GM12892 (cell line): ENCODE measurements at regions not wholly inside any gene's neighbourhood (a gene's known extent, or its start where the extent isn't known, plus 50 kb on each side); places are given as distances from the start of the nearest gene placed in this dataset.

Source experiments
- DNase-seq: peaks from one replicate; pipeline ENCODE4 v3.0.0; 2011; ENCODE audit not compliant: insufficient read length
- FAIRE-seq: peaks from 2 replicates; lab custom pipeline; 2011; peaks lifted over from hg19 to GRCh38; lab: Jason Lieb, UNC
- POLR2A ChIP-seq: IDR thresholded peaks from 2 replicates; pipeline ENCODE4 v1.6.1; 2011; ENCODE audit warnings: low read depth, low read length, control low read depth
- POLR2AphosphoS5 ChIP-seq: IDR thresholded peaks from 2 replicates; pipeline ENCODE4 v1.6.1; 2011; ENCODE audit warnings: low read depth, low read length, control low read depth
- TAF1 ChIP-seq: IDR thresholded peaks from 2 replicates; pipeline ENCODE4 v1.6.1; 2011; ENCODE audit warnings: low read depth, mild to moderate bottlenecking, control low read depth, low read length, borderline replicate concordance

DNA sequence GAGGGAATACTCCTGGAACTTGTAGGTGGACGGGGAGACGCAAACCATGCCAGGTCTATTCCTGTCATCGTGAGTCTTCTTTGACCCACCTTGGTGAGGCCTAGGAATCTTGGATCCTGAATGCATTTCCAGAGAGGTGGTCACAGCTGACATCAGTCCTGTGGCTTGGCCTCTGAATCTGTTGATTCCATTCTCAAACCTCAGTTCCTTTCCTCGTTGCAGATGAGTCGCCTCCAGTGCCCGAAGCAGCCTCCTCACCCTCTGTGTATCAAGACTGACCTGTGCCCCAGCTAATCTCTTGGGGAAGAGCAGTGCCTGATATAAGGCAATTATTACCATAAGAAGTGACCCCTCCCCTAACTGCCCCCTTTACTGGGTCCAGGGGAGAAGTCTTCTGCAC is 118.1 kb downstream of the SMIM20 start:
- TF ChIP-seq TAF1, result no peak
- FAIRE-seq (no peak), DNase-seq (no peak)

DNA sequence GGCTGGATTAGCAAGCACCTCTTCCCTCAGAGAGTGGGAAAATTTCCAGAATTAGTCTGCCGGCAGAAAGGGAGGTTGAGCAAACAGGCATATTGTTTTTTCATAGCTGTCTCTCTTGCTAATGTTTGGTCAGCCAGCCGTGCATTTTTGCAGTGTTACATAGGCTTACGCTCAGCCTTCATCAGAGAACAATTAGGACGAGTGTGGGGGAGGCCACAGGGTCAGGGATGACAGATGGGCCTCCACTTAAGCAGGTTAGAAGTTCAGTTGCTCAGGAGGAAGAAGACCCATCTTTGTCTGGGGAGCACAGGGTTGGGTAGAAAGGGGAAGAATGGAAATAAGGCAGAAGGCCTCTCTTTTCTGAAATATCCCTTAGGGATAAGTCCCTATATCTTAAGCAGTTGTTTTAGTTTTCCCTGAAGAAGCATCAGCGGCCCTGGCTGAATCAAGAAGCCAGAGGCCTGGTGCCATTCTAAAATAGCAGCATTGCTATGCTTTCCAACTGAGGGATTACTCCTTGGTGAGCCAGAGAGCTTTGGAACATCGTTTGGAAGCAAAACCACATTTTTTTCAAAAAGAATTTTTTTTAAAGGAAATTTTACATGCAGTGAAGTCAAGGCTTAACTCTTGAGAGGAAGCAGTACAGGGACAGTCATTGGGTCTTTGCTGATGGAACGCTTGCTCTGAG is 118.8 kb downstream of the SMIM20 start:
- no peak for TF ChIP-seq POLR2A
- no peak for TF ChIP-seq POLR2AphosphoS5
- TF ChIP-seq TAF1, result no peak
- FAIRE-seq (peak; percentile 5), DNase-seq (no peak)

DNA sequence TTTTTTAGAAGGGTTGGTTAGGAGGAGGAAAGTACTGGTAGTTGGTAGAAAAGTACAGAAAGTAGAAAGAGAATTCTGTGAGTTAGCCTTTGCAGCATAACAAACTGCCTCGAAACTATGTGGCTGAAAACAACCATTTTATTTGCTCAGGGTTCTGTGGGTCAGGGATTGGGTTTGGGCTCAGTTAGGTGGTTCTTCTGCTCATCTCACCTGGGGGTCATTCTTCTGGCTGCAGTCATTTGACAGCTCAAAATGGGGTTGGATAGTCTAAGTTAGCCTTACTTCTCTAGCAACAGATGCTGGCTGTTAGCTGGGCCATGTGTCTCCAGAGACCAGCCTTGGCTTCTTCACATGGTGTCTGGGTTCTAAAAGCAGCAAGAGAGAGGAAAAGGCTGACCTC is 119.4 kb downstream of the SMIM20 start:
- no peak for DNase-seq
- no peak for TF ChIP-seq TAF1
- no peak for TF ChIP-seq POLR2AphosphoS5
- no peak for TF ChIP-seq POLR2A
- FAIRE-seq, result no peak

DNA sequence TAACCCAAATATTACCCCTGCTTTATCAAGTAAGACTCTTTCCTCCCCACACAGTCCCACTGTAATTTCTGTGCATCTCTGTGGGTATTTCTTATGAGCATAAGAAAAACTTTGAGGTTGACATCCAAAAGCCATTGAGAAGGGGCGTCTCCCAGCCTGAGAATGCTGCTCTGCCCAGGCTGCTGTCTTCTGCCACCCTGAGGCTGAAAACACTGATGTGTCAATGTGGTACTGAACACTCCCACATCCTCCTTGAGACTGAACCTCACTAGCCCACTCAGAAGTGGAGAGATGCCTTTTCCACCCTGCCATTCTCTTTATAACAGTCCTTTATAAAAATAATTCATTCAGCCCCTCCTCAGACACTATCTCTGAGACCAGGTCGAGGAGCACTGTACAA is 120.8 kb downstream of the SMIM20 start:
- no peak for TF ChIP-seq POLR2AphosphoS5
- TF ChIP-seq TAF1, result no peak
- TF ChIP-seq POLR2A, result no peak
- no peak for DNase-seq
- FAIRE-seq, result no peak

DNA sequence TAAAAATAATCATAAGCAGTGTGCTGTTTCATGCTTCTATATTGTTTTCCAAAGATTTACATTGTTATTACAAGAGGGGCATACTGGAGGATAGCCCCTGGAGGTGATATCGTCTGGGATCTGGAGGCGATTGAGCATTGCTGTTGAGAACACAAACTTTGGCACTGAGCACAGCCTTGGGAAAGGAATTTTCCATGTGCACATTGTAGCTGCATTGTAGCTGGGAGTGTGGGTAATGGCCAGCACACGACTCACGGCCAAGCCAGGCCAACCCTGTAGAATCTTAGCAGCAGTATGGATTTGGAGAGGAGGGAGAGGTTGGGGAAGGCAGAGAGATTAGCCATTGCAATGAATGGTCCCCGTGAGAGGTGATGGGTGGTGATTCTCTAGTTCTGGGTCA is 121.9 kb downstream of the SMIM20 start:
- TF ChIP-seq POLR2A, result no peak
- no peak for TF ChIP-seq TAF1
- TF ChIP-seq POLR2AphosphoS5, result no peak
- DNase-seq (no peak), FAIRE-seq (no peak)

DNA sequence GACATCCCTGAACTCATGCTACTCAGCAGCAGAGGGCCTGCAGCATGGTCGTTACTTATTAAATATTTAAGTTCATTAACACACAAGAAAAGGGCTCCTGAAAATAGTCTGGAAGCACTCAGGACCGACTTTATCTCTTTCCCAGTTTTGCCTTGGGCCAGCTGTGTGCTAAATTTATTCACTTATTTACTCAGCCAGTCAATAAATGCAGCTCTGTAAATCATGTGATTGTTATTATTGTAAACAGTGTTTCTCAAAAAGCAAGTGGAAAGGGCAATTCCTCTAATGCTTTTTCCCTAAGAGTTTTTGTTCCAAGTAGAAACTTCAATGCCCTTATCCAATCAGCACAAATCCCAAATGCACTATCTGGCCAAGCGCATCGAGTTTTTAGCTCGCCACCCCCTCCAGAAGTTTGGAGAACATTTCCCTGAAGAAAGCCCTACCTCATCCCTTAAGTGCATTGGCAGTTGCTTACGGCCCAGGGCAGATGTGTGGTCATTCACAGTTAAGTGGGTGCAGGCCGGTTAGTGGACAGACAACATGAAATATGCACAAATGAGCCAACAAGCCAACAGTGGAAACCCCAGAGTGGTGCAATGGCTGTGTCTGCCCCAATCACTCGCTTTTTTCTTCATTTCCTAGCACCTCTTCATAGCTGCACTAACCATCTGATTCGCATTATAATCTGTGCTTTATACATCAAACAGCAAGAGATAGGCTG is 125.8 kb downstream of the SMIM20 start:
- DNase-seq (no peak), FAIRE-seq (no peak)
- TF ChIP-seq POLR2A (no peak), POLR2AphosphoS5 (no peak), TAF1 (no peak)

DNA sequence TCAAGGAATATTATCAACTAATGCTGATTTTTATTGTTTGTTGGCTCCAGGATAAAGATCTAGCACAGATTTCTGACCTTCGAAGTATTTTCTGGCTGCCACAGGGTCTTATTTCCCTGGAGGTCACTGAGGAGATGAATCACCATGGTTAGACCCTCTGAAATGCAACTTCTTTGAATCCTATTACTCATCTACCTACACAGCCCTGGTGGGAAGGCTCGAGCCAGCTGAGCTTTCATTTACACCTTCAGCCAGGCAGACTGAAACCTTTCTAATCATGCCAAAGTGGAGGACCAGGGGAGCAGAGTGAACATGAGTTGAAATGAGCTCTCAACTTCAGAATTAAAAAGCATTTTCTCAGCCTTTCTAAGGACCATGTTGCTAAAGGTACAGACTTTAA is 130.5 kb downstream of the SMIM20 start:
- no peak for DNase-seq
- FAIRE-seq, result peak; percentile 38
- TF ChIP-seq TAF1, result no peak
- TF ChIP-seq POLR2A, result no peak
- no peak for TF ChIP-seq POLR2AphosphoS5

DNA sequence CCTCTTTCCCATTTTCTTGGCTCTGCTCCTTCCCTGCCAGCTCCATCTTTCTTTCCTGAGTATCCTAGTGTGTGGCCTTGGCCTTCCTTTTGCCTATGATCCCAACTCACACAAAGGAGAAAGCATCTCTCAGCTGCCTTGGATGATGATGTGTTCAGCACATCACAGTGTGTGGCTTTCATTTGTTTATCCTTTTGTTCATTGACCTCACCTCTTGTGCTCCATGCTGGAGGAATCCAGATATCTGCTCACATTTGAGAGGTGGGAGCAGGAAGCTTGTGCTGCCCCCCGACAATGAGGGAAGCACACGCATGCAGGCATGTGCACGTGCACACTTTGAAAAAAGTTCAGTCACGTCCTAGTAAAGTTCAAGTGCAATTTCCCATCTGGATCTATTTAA is 131.0 kb downstream of the SMIM20 start:
- peak; percentile 27 for FAIRE-seq
- no peak for DNase-seq
- TF ChIP-seq TAF1, result no peak
- no peak for TF ChIP-seq POLR2AphosphoS5
- no peak for TF ChIP-seq POLR2A

DNA sequence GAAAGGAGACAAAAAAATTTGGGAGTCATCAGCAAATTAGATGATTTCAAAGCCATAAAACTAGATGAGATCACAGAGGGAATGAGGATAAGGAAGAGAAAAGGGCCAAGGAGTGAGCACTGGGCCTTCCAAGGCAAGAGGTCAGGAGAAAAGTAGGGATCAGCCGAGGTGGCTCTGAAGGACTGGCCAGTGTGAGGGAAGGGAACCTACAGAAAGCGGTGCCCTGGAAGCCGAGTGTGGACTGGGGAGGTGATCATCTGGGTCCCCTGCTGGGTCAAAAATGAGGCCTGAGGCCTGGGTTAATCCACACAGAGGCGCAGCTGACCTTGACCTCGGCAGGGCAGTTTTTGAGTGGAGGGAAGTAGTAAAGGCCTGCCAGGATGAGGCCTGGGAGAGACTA is 133.8 kb downstream of the SMIM20 start:
- DNase-seq (no peak), FAIRE-seq (no peak)
- no peak for TF ChIP-seq TAF1
- TF ChIP-seq POLR2A, result no peak

DNA sequence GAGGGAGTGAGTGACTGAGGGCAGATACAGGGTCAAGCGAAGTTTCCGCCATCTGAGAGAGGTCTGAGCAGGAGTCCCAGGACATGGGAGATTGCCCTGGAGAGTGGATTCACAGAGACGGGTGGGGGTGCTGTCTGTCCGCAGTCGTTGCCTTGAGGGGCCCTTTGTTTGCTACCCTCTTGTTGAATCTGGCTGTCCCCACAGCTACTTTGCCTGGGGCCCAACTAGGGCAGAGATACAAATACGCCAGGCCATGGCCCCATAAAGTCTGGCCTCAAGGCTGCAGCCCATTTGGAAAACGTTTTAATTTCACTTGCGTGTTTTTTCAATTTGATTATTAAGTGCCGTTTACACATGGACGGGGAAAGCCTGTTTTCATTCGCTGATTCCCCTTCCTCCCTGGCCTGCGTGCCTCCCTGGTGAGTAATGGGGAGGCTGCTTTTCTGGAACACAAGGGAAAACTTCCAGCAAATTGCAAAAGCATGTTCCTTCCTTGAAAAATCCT is 134.4 kb downstream of the SMIM20 start:
- DNase-seq (no peak), FAIRE-seq (no peak)
- TF ChIP-seq POLR2AphosphoS5 (no peak), TAF1 (no peak), POLR2A (no peak)

DNA sequence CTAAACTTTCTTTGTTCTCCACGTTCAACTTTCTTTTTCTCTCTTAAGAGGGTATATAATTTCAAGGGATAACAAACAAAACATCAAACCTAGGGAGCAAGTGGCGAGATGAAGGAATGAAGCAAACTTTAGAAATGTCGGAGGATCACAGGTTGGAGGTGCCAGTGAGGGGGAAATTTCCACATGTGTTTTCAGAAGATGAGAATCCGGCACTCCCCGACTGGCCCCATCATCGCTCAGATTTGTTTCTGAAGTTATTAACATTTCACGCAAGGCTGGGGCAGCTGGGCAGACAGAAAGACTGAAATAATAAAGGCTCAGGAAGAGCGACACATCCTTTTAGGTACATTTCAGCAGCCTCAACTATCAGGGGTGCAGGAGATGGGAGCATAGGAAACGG is 134.9 kb downstream of the SMIM20 start:
- FAIRE-seq, result no peak
- no peak for TF ChIP-seq POLR2AphosphoS5
- no peak for TF ChIP-seq TAF1
- TF ChIP-seq POLR2A, result no peak
- DNase-seq, result no peak

DNA sequence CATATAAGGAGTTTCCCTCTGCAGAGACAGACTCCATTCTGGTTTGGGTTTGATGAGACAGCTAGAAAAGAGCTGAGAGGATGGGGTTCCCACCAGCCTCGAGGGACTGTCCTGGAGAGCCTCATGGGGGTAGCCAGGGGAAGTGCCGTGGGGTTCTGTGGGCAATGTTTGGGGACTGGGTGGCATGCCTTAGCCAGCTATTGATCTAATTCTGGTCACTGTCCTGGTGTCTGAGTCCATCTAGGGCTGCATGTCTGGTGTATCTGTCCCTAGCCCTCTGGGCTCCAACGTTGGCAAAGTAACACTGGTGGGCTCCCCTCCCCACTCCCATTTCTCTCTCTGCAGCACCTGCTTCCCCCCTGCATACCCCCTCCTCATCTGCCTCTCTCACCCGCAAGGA is 135.4 kb downstream of the SMIM20 start:
- TF ChIP-seq POLR2A, result no peak
- no peak for TF ChIP-seq POLR2AphosphoS5
- FAIRE-seq (no peak), DNase-seq (no peak)

DNA sequence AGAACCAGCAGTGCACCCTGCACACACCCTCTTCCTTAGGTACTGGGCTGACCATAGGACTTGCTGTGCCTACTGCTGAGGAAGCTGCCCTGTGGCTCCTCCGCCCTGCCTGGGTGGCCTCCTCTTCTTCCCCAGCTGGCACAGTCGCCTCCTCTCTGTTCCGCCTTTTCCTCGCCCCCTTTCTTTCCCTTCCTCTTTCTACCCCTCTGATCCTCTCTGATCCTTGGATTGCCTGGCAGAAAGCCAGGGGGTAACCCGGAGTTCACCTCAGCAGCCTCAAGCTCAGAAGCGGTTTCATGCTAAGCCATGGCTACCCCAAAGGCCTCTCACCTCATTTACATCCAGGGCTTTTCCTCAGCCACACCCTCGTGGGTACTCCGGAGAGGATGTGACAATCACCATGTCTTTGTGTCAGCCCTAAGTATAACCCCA is 136.2 kb downstream of the SMIM20 start:
- peak; percentile 50 for FAIRE-seq

More for the DNA sequence above, 136.2 kb downstream of the SMIM20 start:
- no peak for DNase-seq
- no peak for TF ChIP-seq POLR2AphosphoS5
- no peak for TF ChIP-seq POLR2A
- TF ChIP-seq TAF1, result no peak
